RWPE1 (cell line): ENCODE measurements at regions not wholly inside any gene's neighbourhood (a gene's known extent, or its start where the extent isn't known, plus 50 kb on each side); places are given as distances from the start of the nearest gene placed in this dataset.

Experiments
- CTCF ChIA-PET: fragments of 350-600 bp; sonication (Branson Sonifier 250); formaldehyde crosslinking; extraction: SDS; loops from one replicate; lab custom pipeline; 2021; lab: Yijun Ruan, JAX
- POLR2A ChIA-PET: fragments of 400-600 bp; formaldehyde crosslinking; extraction: SDS; loops from one replicate; lab custom pipeline; 2020; ENCODE audit warnings: antibody characterized with exemption; ENCODE audit not compliant: low non-redundant PET; lab: Yijun Ruan, JAX
- DNase-seq: peaks from one replicate; pipeline ENCODE4 v3.0.0; 2012; ENCODE audit warnings: low spot score
- H3K27ac ChIP-seq: fragments of 450-650 bp; 2 replicates; pipeline ENCODE4 v1.5.1; 2017
- TF ChIP-seq, protein P1 (sequence below): fragments of 450-650 bp; conservative IDR thresholded peaks from 2 replicates; pipeline ENCODE4 v1.5.1; 2017; ENCODE audit warnings: low read depth, mild to moderate bottlenecking

GRCh38 chr6:117810269-117810668 is 96.8 kb upstream of the SLC35F1 start:
- ChIA-PET POLR2A (no interaction called here), CTCF (no interaction called here)

DNA sequence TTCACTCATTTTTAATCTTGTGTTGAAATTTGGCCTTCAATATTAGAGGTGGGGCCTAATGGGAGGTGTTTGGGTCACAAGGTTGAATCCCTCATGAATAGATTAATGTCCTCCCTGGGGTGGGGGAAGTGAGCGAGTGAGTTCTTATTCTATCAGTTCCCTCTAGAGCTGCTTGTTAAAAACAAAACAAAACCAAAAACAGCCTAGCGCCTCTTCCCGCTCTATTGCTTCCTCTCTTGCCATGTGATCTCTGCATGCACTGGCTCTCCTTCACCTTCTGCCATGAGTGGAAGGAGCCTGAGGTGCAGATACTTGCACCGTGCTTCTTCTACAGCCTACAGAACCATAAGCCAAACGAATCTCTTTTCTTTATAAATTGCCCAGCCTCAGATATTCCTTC is 89.6 kb upstream of the SLC35F1 start:
- CTCF ChIA-PET = no interaction called here
- no peak for DNase-seq
- TF ChIP-seq, protein P1, sequence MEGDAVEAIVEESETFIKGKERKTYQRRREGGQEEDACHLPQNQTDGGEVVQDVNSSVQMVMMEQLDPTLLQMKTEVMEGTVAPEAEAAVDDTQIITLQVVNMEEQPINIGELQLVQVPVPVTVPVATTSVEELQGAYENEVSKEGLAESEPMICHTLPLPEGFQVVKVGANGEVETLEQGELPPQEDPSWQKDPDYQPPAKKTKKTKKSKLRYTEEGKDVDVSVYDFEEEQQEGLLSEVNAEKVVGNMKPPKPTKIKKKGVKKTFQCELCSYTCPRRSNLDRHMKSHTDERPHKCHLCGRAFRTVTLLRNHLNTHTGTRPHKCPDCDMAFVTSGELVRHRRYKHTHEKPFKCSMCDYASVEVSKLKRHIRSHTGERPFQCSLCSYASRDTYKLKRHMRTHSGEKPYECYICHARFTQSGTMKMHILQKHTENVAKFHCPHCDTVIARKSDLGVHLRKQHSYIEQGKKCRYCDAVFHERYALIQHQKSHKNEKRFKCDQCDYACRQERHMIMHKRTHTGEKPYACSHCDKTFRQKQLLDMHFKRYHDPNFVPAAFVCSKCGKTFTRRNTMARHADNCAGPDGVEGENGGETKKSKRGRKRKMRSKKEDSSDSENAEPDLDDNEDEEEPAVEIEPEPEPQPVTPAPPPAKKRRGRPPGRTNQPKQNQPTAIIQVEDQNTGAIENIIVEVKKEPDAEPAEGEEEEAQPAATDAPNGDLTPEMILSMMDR = no peak
- no peak overlapping the region for H3K27ac ChIP-seq
- POLR2A ChIA-PET = no interaction called here

More at GRCh38 chr6:117810269-117810668, 96.8 kb upstream of the SLC35F1 start:
- DNase-seq = no peak
- H3K27ac ChIP-seq = no peak overlapping the region
- TF ChIP-seq, protein P1 = no peak

DNA sequence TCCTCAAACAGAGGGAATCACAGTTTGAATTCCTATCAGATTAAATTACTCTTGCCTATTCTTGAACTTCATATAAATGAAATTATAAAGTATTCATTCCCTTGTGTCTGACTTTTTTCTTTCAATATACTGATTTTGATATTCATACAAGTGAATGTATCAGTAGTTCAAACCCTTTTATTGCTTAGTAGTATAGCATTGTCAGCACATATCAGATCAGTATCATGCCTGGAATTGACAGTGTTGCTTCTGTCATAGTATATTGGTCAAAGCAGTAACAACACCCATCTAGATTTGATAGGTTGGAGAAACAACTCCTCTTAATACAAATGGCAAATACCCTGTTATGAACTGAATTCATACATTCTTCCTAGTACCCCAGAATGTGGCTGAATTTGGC is 89.1 kb upstream of the SLC35F1 start:
- DNase-seq = no peak
- H3K27ac ChIP-seq = no peak overlapping the region
- TF ChIP-seq, protein P1 = no peak
- ChIA-PET POLR2A (no interaction called here), CTCF (no interaction called here)

DNA sequence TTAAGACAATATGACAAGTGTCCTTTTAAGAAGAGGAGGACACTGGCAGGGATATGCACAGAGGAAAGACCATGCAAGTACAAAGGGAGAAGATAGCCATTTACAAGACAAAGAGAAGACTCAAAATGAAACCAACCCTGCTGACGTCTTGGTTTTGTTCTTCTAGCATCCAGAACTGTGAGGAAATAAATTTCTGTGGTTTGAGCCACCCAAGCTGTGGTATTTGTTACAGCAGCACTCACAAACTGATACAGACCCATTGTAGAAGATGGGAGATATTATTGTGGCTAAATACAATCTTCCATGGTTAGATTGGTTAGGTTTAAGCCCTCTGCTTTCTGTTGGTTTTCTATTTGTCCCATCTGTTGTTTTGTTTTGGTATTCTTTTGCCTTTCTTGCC is 88.6 kb upstream of the SLC35F1 start:
- TF ChIP-seq, protein P1 = no peak
- H3K27ac ChIP-seq = no peak overlapping the region
- CTCF ChIA-PET = no interaction called here
- DNase-seq = no peak
- POLR2A ChIA-PET = no interaction called here

DNA sequence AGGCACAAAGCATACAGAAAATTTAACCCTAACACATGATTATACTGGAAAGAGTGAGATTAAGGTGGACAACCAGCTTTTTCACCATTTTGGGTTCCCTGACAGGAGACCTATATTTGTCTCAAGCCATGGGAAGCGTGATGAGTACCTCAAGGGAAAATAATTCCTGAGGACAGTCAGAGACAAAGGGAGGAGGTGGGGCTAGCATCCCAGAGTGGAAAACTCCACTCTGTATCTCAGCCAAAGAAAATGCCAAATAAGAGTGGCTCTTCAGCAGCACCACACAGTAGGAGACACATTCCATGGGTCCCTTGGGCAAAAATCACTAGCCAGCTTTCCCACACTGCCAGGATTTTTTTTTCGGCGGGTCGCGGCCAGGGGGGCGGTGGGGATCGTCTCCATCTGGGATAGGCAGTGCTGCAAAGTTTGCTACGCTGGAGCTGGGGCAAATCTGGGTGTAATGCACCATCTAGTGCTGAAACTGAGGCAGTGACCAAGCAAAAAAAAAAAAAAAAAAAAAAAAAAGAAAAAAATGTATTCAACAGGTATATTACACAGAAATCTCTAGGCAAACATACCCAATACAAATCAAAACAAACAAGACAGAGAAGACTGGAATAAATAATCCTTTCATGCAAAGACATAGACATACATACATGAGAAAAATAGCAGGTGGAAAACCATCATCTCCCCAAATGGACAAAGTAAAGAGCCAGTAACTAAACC is 77.3 kb upstream of the SLC35F1 start:
- TF ChIP-seq, protein P1 = peak; percentile 32; the same call in 1 of the 2 replicates
- ChIA-PET POLR2A (no interaction called here), CTCF (interaction anchor here (0.7 kb wide), 1 partner anchor 16 kb away, joined by 4 read pairs; no protein-coding TSS in a partner anchor)
- H3K27ac ChIP-seq = no peak overlapping the region
- peak; percentile 36 for DNase-seq

GRCh38 chr6:117837261-117837660 is 69.8 kb upstream of the SLC35F1 start:
- TF ChIP-seq, protein P1 = no peak
- ChIA-PET POLR2A (no interaction called here), CTCF (interaction anchor here (0.7 kb wide), 1 partner anchor 277 kb away, joined by 3 read pairs; no protein-coding TSS in a partner anchor)
- DNase-seq = no peak
- H3K27ac ChIP-seq = no peak overlapping the region
